Medulla oblongata (tissue), 1 donor: ENCODE measurements at regions not wholly inside any gene's neighbourhood (a gene's known extent, or its start where the extent isn't known, plus 50 kb on each side); places are given as distances from the start of the nearest gene placed in this dataset.
A peak's percentile ranks its signal among the peaks of the same experiment; 100 is the strongest.
"Not testable (repeated sequence)": the region's sequence is repeated elsewhere in the genome, so short reads cannot be mapped to it uniquely, and the experiment has no call there.

Experiments used
- DNase-seq: peaks from one replicate; pipeline ENCODE4 v3.0.0-alpha.2; 2015; ENCODE audit errors: extremely low spot score

- no peak for DNase-seq
These were observed 284.7 kb upstream of the CWC22 start for GRCh38 chr2:180291552-180292421.

- DNase-seq, result no peak
These were observed 284.0 kb upstream of the CWC22 start for GRCh38 chr2:180291060-180291459.

DNA sequence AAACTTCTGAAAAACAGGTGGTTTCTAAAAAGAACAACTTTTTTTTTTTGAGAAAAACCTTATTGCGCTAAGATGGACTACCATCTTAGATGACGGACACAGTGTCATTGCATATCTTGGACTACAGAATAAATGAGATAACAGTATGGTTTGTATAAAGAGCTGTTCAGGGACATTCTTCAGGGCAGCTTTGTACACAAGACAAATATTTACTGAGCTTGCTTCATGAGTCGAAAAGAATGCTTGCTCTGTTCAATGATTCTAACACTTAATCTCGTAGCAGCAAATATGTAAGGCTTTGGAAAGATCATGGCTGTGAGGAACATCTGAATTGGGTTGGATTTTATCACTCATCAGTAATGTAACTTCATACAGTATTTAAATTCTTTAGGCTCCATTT is 282.5 kb upstream of the CWC22 start:
- DNase-seq, result no peak

DNA sequence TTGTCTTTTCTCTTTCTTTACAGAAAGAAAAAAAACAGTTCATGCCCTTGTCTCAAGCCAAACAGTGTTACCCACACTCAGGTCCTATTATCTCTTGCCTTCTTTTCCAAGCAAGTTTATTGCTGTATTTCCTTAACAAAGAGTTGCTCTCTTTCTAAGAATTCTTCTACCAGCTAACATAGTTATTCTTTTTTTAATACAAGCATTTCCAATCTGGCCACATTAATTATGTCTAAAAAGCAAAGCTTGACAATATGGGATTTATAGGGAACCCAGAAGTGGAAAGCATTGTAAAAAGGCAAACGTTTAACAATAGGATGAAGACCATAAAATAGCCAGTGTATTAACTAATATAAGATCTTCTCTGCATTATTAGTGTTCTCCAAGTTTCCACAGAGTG is 272.5 kb upstream of the CWC22 start:
- no peak for DNase-seq

DNA sequence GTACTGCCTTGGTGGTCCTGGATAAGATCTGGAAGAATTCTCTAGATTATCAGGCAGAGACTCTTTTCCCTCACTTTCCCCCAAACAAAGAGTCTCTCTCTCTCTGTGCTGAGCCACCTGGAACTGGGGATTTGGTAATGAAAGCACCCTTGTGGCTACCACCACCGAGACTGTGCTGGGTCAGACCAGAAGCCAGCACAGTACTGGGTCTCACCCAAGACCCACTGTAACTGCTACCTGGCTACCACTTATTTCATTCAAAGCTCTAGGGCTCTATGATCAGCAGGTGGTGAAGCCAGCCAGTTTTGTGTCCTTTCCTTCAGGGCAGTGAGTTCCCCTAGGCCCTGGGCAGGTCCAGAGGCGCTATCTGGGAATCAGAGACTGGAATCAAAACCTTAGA is 269.6 kb upstream of the CWC22 start:
- DNase-seq, result no peak

- DNase-seq, result no peak
These were observed 260.9 kb upstream of the CWC22 start for GRCh38 chr2:180268006-180268405.

- no peak for DNase-seq
These were observed 254.9 kb upstream of the CWC22 start for GRCh38 chr2:180261976-180262375.

DNA sequence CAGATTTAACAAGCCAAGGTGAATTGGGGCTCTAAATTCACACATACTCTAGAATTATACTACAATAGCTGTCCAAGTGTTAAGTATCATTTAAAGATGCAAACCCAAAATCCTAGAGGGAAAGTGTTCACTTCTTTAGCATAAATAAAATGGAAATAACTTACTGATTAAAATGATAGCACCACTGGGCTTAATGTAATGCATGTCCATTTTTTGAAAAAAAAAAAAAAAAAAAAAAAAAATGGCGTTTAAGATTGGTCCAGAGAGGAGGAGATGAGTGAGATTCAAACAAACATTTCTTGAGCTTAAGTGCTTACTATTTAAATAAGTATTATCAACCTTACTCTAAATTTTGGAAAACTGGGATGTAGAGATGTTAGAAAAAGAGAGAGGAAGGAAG is 251.5 kb upstream of the CWC22 start:
- no peak for DNase-seq

DNA sequence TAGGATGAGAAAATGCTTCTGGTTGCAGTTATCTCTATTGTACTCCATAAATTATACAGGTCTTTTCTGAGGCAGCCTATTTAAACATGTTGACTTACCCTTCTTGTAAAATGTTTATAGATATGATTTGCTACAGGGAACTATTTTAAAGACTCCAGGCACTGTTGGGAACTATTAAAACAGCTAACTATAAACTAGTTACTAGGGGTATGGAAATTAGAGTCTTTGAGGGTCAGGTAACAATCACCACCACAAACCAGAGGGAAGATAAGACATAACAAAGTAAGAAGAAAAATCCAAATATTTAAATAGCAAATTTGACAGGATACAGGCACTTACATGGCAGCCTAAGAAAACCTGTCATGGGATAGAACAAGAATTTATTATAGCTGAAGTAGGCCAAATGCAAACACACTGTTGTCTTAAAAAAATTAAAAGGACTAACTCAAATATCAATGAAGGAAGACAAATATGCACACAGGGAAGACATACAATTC is 251.0 kb upstream of the CWC22 start:
- no peak for DNase-seq

- DNase-seq, result no peak
These were observed 250.2 kb upstream of the CWC22 start for GRCh38 chr2:180257247-180257646.

GRCh38 chr2:180255981-180256380 is 248.9 kb upstream of the CWC22 start:
- DNase-seq, result no peak

- no peak for DNase-seq
These were observed 247.8 kb upstream of the CWC22 start for GRCh38 chr2:180254872-180255271.

DNA sequence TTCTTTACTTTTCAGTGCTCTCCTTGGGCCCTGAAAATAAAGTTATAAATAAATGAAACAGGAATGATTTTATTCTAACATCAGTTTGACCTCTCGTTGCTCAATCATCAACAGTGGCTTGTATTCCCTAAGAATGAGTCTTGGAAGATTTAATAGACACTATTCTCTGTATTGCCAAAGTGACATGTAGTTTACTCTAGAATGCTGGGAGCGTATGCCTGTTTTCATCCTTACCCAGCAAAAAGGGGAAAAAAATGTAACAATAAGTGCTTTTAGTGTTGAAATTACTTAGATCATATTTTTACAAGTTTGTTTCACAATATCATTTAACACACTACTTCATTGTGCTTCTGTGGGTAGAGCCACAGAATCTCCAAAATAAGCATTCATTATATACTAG is 240.6 kb upstream of the CWC22 start:
- DNase-seq, result no peak

DNA sequence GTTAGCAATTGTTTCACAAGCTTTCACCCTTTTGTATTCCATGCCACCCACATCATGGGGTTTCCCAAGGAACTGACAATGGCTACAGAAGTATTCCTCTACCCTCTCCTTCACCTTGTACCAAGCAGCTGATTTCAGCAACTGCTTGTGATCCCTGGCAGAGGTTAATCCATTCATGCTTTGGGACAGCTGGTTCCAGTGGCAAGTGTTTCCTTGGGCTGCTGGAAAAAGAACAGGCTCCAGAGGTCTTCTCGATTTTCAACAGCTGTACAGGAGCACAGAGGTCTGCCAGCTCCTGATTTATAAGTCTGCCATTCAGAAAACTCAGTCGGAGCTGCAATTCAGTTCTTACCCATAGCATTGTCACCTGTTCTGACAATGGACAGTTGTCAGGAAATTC is 239.2 kb upstream of the CWC22 start:
- peak; percentile 14 for DNase-seq

DNA sequence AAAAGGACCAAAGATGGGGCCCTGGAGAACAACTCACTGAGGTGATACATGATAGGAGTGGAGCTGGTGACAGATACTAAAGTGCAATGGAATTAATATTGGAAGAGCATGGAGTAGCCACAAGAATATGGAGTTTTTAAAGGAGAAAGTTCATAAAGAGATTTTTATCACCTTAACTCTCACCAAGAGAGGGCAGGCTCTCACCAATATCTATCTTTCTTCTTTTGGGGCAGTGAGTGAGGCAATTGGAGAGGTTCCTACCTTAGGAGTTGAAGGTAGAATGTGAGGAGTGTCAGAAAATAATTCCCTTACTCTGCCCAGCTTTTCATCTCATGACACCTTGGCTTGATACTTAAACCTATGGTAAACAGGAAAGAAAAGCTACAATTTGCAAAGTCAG is 233.7 kb upstream of the CWC22 start:
- DNase-seq, result no peak

DNA sequence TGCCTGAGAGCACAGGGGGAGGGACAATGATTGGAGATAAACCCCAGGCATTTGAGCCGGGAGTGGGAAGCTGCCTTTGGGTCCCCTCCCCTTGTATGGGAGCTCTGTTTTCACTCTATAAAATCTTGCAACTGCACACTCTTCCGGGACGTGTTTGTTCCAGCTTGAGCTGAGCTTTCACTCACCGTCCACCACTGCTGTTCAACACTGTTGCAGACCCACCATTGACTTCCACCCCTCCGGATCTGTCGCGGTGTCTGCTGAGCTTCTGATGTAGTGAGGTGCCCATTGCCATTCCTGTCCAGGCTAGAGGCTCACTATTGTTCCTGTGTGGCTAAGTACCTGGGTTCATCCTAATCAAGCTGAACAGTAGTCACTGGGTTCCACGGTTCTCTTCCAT is 231.6 kb upstream of the CWC22 start:
- no peak for DNase-seq

GRCh38 chr2:180236061-180236460 is 229.0 kb upstream of the CWC22 start:
- not testable (repeated sequence) for DNase-seq

GRCh38 chr2:180235506-180235905 is 228.4 kb upstream of the CWC22 start:
- not testable (repeated sequence) for DNase-seq

GRCh38 chr2:180234991-180235390 is 227.9 kb upstream of the CWC22 start:
- DNase-seq, result not testable (repeated sequence)

GRCh38 chr2:180231015-180231414 is 223.9 kb upstream of the CWC22 start:
- DNase-seq, result no peak

DNA sequence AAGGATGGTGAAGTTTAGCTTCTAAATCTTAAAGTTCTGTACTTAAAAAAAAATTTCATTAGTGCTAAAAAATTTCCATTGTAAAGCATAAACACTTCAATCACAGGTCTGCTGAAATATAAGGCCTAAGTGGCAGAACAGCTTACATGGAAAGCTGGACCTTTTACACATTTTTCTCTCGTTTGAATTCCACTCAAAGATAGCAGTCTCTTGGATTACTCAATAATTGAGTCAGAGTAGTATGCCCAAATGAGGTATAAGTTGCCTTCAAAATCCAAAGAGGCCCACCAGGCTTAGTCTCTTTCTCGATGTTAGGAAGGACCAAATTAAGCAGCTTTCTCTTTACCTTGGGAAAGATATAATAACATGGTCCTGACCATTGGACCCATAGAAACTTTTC is 220.4 kb upstream of the CWC22 start:
- DNase-seq, result no peak

DNA sequence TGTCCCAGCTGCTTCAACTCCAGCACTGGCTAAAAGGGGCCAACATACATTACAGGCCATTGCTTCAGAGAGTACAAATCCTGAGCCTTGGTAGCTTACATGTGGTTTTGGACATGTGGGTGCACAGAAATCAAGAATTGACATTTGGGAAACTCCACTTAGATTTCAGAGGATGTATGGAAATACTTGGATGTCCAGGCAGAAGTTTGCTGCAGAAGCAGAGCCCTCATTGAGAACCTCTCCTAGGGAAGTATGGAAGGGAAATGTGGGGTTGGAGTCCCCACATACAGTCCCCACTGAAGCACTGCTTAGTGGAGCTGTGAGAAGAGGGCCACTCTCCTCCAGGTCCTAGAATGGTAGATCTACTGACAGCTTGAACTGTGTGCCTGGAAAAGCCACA is 218.0 kb upstream of the CWC22 start:
- DNase-seq, result no peak

- no peak for DNase-seq
These were observed 215.5 kb upstream of the CWC22 start for GRCh38 chr2:180222644-180223043.

DNA sequence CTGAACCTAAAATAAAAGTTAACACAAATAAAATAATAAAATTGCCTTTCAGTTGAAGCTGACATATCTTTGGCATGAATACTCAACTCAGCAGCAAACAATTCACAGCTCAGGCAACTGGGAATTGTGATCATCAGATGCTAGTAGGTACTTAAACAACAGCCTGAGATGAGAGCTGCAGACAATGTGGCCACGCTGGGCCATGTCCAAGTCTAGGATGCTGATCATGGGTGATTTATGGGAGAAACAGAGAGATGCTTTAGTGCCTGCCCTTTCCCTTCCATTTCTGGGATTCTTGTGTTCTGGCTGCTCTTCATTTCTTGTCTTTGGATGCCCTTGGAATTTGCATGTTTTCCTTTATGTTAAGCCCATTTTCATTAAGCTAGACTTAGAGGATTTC is 212.4 kb upstream of the CWC22 start:
- DNase-seq, result no peak
